ENCODE measurements at regions not wholly inside any gene's neighbourhood (a gene's known extent, or its start where the extent isn't known, plus 50 kb on each side); places are given as distances from the start of the nearest gene placed in this dataset.
"Not testable (repeated sequence)": the region's sequence is repeated elsewhere in the genome, so short reads cannot be mapped to it uniquely, and the experiment has no call there.

DNA sequence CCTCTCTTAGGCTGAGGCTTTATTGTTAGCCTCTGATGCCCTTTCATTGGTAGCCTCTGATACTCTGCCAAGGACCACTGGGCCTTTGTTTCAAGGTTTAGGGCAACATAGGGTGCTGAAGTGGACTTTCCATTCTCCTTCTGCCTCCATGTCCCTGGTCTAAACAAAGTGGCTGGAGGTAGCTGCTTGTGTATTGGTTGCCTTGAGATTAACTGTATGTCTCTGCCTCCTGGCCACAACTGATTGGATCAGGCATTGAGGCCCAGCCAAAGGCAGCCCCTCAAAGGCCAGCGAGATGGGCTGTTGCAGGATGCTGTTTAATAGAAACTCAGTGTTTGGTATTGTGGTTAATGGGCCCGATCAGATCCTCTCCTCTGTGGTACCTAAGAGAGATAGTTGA is 77.9 kb upstream of the PRR23C start:
- no peak for ATAC-seq
- no peak overlapping the region for H3K27ac ChIP-seq
- intact Hi-C loops (cut with DNase I), result no loop called here
- H3K9me3 ChIP-seq, result no peaks in the 10 kb centered on the region
- no peaks in the 10 kb centered on the region for H3K36me3 ChIP-seq (replicated peaks in 1 of 2; ENCODE audit: insufficient read depth in 1 of 2, low read depth in 2 of 2)
- H3K4me1 ChIP-seq, result peaks cover 25% of the 10 kb centered on the region
- 92 to 96% methylated on average over 2 of the region's 2 CpGs for WGBS, 2 donors
- H3K4me3 ChIP-seq, result no peak overlapping the region
- TF ChIP-seq POLR2A (IDR thresholded peaks at IDR 0.05), result no peak
- TF ChIP-seq, protein P1, sequence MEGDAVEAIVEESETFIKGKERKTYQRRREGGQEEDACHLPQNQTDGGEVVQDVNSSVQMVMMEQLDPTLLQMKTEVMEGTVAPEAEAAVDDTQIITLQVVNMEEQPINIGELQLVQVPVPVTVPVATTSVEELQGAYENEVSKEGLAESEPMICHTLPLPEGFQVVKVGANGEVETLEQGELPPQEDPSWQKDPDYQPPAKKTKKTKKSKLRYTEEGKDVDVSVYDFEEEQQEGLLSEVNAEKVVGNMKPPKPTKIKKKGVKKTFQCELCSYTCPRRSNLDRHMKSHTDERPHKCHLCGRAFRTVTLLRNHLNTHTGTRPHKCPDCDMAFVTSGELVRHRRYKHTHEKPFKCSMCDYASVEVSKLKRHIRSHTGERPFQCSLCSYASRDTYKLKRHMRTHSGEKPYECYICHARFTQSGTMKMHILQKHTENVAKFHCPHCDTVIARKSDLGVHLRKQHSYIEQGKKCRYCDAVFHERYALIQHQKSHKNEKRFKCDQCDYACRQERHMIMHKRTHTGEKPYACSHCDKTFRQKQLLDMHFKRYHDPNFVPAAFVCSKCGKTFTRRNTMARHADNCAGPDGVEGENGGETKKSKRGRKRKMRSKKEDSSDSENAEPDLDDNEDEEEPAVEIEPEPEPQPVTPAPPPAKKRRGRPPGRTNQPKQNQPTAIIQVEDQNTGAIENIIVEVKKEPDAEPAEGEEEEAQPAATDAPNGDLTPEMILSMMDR (IDR thresholded peaks at IDR 0.05), result no peak
- H3K27me3 ChIP-seq, result no peaks in the 10 kb centered on the region
- no peak for DNase-seq

DNA sequence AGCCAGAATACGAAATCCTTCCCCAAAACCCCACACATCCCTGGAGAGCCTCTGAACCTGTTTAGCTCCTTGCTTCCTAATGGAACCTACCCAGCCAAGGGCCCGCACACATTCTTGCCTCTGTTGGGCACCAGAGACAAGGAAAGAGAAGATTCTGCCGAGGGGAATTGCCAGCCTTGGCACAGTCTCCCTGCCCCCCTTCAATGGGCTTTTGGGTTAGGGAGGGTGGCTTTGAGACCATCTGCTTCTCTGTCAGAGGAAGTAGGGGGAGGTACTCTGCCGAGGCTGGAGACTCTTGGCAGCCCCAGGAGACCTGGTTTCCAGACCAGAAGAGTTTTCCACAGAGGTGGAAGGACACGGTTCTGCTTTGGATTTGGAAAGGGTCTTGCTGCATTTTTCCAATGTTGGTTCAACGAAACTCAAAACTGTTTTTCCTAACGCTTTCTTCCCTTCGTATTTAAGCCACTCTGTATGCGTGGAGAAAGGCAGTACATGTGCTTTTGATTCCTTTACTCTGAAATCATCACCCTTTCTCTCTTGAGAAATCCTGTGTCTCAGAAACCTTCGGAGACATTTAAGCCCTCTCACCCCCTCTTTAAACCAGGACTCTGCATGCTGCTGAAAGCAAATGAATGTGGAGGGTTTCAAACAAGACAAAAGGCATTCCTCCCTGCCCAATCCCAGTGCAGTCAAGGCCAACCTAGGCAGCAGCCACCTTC is 78.8 kb upstream of the PRR23C start:
- H3K4me3 ChIP-seq, result no peak overlapping the region
- H3K27me3 ChIP-seq, result no peaks in the 10 kb centered on the region
- peaks cover 25% of the 10 kb centered on the region for H3K4me1 ChIP-seq
- no peak for DNase-seq
- no peaks in the 10 kb centered on the region for H3K36me3 ChIP-seq (replicated peaks in 1 of 2; ENCODE audit: insufficient read depth in 1 of 2, low read depth in 2 of 2)
- no peaks in the 10 kb centered on the region for H3K9me3 ChIP-seq
- TF ChIP-seq, protein P1 (IDR thresholded peaks at IDR 0.05), result no peak
- no peak for TF ChIP-seq POLR2A (IDR thresholded peaks at IDR 0.05)
- intact Hi-C loops (cut with DNase I), result no loop called here
- H3K27ac ChIP-seq, result no peak overlapping the region
- WGBS, 2 donors, result 81 to 89% methylated on average over 10 of the region's 10 CpGs
- ATAC-seq, result no peak

DNA sequence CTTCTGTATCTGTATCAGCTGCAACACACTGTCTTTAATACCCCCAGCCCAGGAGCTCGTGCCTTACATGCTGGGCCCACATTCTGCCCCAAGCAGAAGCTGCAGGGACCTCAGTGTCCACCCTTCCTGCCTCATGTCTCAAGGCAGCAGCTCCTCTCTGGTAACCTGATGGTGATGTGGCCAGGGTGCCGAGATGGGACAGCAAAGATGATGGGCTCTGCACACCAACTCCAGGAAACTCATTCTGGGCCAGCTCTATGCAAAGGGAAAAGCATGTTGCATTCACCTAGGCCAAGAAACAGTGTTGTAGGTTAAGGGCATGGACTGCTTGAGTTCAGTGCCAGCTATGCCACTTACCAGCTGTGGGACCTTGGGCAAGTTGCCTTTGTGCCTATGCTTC is 79.5 kb upstream of the PRR23C start:
- intact Hi-C loops (cut with DNase I), result no loop called here
- H3K36me3 ChIP-seq (replicated peaks in 1 of 2; ENCODE audit: insufficient read depth in 1 of 2, low read depth in 2 of 2), result no peaks in the 10 kb centered on the region
- H3K27me3 ChIP-seq, result no peaks in the 10 kb centered on the region
- H3K4me1 ChIP-seq, result peaks cover 25% of the 10 kb centered on the region
- TF ChIP-seq POLR2A (IDR thresholded peaks at IDR 0.05), result no peak
- TF ChIP-seq, protein P1 (IDR thresholded peaks at IDR 0.05), result no peak
- DNase-seq (no peak), ATAC-seq (no peak)
- no peak overlapping the region for H3K4me3 ChIP-seq
- no peaks in the 10 kb centered on the region for H3K9me3 ChIP-seq
- no peak overlapping the region for H3K27ac ChIP-seq
- 78 to 89% methylated on average over 2 of the region's 2 CpGs for WGBS, 2 donors

DNA sequence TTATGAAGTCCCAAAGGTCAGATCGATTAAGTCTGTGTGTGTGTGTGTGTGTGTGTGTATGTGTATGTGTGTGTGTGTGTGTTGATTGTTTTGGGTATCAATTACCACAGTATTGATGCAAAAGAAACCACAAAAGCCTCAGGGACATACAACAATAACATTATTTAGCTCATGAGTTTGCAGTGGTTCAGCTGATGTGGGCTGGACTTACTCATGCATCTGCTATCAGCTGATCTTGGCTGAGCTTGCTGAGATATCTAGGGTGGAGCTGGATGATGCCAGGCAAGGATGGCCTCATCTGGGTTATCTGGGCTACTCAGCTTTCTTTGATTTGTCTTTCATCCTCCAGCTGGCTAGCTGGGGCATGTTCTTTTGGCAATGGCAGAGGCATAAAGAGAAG is 82.4 kb upstream of the PRR23C start:
- peaks cover 1% of the 10 kb centered on the region for H3K4me1 ChIP-seq
- H3K4me3 ChIP-seq, result no peak overlapping the region
- no peak for TF ChIP-seq POLR2A (IDR thresholded peaks at IDR 0.05)
- TF ChIP-seq, protein P1 (IDR thresholded peaks at IDR 0.05), result no peak
- intact Hi-C loops (cut with DNase I), result no loop called here
- ATAC-seq, result no peak
- no peaks in the 10 kb centered on the region for H3K27me3 ChIP-seq
- no peak overlapping the region for H3K27ac ChIP-seq
- DNase-seq, result no peak
- H3K36me3 ChIP-seq (replicated peaks in 1 of 2; ENCODE audit: insufficient read depth in 1 of 2, low read depth in 2 of 2), result no peaks in the 10 kb centered on the region
- H3K9me3 ChIP-seq, result no peaks in the 10 kb centered on the region
- 85 to 91% methylated on average over 1 of the region's 1 CpG for WGBS, 2 donors

DNA sequence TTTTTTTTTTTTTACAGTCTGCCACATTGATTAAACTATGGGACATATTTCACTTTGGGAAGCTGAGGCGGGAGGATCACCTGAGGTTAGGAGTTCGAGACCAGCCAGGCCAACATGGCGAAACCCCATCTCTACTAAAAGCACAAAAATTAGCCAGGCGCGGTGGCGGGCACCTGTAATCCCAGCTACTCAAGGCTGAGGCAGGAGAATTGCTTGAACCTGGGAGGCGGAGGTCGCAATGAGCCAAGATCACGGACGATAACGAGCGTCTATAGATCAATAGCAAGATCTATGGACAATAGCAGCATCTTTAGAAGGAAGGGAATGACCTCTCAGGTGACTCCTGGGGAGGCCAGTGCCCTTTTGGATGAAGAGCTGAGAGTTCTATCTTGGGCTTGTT is 82.9 kb upstream of the PRR23C start:
- 92% methylated on average over 12 of the region's 12 CpGs for WGBS, 2 donors
- H3K27me3 ChIP-seq; H3K4me3 ChIP-seq; H3K27ac ChIP-seq; H3K9me3 ChIP-seq; H3K4me1 ChIP-seq; ATAC-seq; H3K36me3 ChIP-seq (replicated peaks in 1 of 2; ENCODE audit: insufficient read depth in 1 of 2, low read depth in 2 of 2); DNase-seq; intact Hi-C loops (cut with DNase I): not testable (repeated sequence)
